ENCODE measurements at regions not wholly inside any gene's neighbourhood (a gene's known extent, or its start where the extent isn't known, plus 50 kb on each side); places are given as distances from the start of the nearest gene placed in this dataset.

DNA sequence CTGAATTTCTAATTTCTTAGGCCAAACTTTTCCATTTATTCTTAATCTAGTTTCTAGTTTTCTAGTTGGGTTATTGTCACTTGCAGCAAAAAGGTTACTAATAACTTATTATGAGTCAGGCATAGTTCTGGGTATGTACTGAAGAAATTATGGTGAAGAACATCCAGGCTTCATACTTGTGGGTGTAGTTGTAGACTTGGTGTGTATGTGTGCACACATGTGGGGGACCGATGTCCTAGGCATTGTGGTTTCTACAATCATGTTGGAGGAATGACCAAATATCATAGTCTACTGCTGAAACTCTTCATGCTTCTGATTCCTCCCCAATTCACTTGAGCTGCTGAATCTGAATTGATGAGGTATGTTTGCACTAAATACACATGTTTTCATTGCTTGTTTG lies 141.2 kb downstream of the PMAIP1 start:
- TF ChIP-seq, protein P1, sequence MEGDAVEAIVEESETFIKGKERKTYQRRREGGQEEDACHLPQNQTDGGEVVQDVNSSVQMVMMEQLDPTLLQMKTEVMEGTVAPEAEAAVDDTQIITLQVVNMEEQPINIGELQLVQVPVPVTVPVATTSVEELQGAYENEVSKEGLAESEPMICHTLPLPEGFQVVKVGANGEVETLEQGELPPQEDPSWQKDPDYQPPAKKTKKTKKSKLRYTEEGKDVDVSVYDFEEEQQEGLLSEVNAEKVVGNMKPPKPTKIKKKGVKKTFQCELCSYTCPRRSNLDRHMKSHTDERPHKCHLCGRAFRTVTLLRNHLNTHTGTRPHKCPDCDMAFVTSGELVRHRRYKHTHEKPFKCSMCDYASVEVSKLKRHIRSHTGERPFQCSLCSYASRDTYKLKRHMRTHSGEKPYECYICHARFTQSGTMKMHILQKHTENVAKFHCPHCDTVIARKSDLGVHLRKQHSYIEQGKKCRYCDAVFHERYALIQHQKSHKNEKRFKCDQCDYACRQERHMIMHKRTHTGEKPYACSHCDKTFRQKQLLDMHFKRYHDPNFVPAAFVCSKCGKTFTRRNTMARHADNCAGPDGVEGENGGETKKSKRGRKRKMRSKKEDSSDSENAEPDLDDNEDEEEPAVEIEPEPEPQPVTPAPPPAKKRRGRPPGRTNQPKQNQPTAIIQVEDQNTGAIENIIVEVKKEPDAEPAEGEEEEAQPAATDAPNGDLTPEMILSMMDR (IDR thresholded peaks at IDR 0.05; ENCODE audit: low read depth, low read length), result no peak
- TF ChIP-seq EZH2phosphoT487 (IDR thresholded peaks at IDR 0.05; ENCODE audit: low read depth), result no peak

Data from OCI-LY3 (cell line).